Islet of Langerhans (tissue), 1 donor: ENCODE measurements at regions not wholly inside any gene's neighbourhood (a gene's known extent, or its start where the extent isn't known, plus 50 kb on each side); places are given as distances from the start of the nearest gene placed in this dataset.

Experiments used
- FAIRE-seq: peaks from one replicate; lab custom pipeline; 2011; peaks lifted over from hg19 to GRCh38; lab: Jason Lieb, UNC

DNA sequence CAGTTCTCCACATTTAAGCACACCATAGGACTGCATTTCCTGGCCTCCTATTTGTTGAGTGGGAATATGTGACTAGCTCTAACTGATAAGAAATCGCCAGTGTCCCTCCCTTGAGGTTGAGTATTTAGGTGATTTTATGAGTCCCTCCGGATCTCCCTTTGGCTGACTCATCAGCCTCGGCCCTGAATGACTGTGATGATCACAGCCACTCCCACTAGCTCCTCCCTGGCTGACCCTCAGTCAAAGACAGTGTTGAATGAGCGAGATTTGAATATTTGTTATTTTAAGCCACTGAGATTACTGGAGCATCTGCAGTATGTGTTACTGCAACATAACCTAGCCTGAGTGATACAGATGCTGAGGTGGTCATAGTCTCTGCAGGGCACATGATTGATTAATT lies 515.3 kb downstream of the EPHB1 start:
- FAIRE-seq = no peak

DNA sequence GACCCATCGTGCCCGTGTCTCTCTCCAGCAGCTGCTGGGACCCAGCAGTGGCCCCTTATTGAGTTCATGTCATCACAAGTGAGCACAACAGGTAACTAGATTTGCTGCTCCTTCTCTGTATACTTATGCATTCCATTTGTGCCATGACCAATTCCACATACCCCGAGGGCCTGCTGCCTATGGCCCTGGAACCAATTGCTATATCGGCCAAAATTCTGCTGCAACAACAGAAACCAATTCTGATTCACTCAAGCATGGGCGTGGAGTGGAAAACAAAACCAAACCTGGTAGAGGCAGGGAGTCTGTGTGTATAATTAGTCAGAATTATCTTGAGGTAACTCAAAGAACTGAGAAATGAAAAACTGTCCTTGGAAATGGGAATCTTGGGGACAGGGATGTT lies 516.6 kb downstream of the EPHB1 start:
- FAIRE-seq = no peak

- no peak for FAIRE-seq
These were observed 519.2 kb downstream of the EPHB1 start for GRCh38 chr3:135314237-135314636.

GRCh38 chr3:135324301-135324700 lies 529.2 kb downstream of the EPHB1 start:
- FAIRE-seq = no peak

DNA sequence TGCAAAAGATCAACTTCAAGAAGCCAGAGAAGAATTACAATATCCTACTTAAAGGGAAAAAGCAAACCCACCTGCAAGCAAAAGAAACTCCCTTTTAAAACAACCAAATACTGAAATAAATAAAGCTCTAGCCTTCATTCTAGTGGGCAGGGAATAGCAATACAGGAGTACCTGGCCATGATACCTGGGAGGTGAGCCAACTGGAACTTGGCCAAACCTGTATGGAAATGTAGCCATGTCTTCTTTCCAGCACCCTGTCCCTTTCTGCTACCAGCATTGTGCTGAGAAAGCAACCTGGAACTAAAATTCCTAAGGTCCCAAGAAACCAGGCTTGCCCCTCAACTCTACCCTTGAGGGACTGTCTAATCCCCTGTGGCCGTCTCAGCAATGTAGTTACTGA lies 530.0 kb downstream of the EPHB1 start:
- no peak for FAIRE-seq

DNA sequence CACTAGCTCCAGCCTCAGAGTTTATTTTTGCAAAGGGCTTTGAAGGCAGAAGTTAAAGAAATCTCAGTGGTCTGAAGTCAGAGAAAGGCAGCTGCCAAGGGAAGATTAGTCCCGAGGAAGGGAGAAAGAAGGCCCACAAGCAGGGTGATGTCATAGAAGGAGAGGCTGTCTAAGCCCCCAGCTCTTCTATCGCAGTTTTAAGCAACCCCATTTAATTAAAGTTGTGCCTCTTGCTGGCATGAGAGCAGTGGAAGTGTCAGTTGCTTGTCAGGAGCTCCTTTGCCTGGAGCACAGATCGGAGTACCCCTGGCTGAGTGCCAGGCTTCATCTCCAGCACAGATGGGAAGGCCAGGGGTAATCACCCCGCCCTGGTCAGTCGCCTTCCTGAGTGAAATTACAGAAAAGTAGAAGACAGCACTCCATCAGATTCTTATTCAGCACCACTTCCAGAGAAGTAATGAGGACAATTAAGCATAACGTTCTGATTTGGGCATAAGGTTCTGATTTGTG lies 530.7 kb downstream of the EPHB1 start:
- no peak for FAIRE-seq

GRCh38 chr3:135326851-135327250 lies 531.8 kb downstream of the EPHB1 start:
- FAIRE-seq = no peak

GRCh38 chr3:135328036-135328435 lies 533.0 kb downstream of the EPHB1 start:
- no peak for FAIRE-seq

DNA sequence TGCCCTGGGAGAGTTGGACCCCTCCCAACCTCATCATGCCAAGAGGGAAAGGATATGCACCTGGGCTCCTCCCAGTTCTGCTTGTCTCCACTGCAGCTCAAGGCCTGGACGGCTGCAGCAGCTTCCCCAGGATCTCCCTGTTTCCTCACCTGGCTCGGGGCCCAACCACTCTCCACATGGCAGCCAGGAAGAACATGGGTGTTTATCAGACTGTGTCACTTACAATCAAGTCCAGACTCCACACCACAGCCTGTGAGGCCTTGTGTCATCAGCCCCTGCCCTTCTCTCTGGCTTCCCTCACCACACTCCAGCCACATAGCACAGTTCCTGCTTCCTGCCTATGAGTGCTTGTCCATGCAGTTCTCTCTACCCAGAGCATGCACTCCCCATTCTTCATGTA lies 534.4 kb downstream of the EPHB1 start:
- no peak for FAIRE-seq

DNA sequence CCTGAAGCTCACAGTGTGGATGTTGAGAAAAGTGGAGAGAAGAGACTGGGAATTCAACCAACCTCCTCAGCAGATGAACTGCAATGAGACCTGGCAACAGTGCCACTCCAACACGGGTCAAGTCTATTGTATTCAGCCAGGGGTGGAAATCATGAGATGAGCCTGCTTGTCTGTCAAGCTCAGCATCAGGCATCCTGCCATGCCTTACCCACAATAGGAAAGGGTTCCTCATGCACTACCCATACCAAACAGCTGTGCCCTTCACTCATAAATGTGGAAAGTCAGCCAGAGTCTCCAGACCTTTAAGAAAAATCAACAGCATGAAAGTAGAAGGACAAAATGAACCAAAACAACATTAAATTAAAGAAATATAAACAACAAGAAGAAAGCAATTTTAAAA lies 542.1 kb downstream of the EPHB1 start:
- no peak for FAIRE-seq

- no peak for FAIRE-seq
These were observed 553.6 kb downstream of the EPHB1 start for GRCh38 chr3:135348690-135349089.

DNA sequence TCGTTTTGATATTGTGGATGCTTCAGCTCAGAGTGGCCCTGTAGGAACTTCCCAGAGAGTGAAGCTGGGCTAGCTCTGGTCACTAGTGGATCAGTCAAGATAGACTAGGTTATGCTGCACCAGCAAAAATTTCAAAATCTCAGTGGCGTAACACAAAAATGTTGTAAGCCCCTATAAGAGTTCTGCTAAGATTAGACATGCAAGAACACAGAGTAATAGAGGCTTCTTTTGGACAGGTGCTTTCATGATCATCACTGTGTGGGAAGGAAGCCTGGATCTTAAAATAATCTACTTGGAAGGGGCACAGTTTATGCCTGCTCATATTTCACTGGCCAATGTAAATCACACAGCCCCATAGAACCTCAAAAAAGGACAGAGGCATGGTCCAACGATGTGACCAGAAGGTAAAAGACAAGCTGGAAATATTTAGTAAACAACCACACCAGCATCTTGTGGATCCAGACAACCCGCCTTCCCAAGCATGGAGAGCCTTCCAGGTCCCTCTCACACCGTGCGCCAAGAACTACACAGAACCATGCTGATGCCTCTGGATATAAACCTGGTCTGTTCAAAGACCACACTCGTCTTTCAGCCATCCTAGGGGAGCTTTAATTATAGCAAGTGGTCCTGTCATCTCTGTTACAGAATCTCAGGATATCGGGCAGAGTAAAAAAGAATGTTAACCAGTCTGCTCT lies 554.3 kb downstream of the EPHB1 start:
- FAIRE-seq = no peak

DNA sequence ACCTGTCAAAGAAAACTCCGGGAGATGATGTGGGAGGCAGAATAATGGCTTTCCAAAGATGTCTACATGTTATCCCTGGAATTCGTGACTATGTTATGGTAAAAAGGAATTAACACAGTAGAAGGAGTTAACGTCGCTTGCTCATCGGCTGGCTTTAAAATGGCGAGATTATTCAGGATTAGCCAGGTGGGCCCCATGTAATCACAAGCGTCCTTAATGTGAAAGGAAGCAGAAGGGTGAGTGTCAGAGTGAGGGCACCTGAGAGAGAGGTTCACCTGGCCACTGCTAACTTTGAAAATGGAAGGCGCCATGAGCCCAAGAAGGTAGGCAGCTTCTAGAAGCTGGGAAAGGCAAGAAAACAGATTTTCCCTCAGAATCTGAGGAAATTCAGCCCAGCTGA lies 557.2 kb downstream of the EPHB1 start:
- FAIRE-seq = no peak

DNA sequence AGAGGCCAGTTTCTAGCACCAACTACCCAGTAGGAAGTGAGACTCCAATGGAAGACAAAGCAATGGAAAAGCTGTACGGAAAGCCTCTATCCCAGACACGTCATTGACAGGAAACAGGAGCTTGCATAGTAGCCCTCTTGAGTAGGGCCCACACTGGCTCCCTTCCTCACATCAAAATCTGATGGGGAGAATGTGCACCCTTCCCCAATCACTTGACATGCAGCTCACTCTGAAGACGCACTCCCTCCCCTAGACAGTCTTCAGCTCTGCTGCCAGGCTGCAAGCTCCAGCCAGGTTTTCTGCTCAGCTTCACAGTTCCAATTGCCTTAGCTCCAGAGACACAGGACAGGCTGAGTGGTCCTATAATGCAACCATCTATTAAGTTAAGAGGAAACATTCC lies 567.8 kb downstream of the EPHB1 start:
- FAIRE-seq = no peak

- no peak for FAIRE-seq
These were observed 569.6 kb downstream of the EPHB1 start for GRCh38 chr3:135364676-135365075.

DNA sequence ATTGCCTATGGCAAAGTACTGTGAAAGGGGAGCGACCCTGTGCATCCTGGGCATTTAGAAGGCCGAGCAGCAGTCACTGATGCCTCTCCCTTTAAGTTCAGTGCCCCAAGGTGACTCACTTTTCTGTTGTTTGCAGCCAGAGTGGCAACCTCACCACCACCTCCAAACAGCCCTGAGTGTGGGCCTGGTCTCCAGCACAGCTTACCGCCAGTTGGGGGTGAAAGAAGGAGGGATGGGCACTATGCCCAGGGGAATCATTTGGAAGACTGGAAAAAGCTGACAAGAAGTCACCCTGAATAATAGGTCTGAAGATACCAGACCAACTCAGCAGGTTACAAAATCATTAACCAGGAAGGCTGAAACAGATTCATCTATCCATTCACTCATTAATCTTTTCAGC lies 571.8 kb downstream of the EPHB1 start:
- no peak for FAIRE-seq

DNA sequence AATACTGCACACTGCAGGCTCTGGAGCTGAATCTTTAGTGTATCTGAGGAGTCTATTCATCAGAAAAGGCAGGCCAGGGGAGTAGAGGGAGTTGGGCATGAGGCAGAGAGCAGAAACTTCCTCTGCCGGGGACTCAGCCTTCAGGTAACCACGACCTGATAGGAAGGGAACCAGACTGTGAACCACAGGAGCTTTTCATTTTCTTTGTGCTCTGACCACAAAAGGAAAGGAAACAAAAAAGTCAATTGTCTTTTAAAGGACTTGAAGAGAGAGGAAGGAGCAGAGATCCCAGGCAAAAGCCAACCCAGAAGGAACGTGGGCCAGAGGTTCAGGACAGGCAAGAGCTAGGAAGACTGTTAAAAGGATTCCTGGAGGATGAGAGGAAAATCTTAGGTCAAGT lies 573.3 kb downstream of the EPHB1 start:
- FAIRE-seq = no peak

- no peak for FAIRE-seq
These were observed 573.7 kb downstream of the EPHB1 start for GRCh38 chr3:135368781-135369180.

GRCh38 chr3:135374571-135374970 lies 579.5 kb downstream of the EPHB1 start:
- no peak for FAIRE-seq

- no peak for FAIRE-seq
These were observed 583.3 kb upstream of the PPP2R3A start for GRCh38 chr3:135382188-135382587.

GRCh38 chr3:135382621-135383020 lies 582.9 kb upstream of the PPP2R3A start:
- FAIRE-seq = no peak

DNA sequence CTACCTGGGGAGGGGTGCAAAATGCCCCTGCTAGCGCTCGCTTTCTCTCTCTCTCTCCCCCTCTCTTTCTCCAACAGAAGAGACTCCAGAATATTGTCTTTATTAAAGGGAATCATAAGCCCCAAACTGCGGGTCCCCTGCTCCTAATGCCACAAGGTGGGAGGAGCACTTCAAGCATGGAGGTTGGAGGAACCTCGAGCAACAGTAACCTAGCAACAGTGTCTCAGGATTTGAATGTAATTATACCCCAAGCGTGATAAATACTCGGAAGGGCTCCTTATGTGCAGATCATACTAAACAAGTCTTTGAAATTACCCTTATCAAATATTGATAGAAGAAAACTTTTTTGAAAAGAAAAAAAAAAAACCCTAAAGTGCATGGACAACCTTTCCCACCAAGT lies 582.2 kb upstream of the PPP2R3A start:
- no peak for FAIRE-seq

DNA sequence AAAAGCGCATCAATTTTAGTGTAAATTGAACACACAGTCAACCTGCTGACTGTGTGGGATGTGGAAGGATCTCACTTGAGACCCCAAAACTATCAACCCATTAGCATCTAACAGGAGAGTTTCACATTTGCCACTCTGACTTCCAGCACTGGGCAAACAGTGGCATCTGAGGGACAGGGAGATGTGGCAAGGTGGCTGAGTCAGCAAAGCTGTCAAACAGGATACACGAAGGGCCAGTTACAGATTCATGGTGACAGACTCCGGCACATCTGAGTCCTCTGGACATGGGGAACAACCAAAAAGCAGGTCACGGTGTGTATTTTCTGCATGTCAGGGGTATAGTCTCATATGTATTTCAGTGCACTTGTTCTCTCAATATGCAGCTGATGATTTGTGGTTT lies 573.4 kb upstream of the PPP2R3A start:
- FAIRE-seq = no peak

- no peak for FAIRE-seq
These were observed 572.4 kb upstream of the PPP2R3A start for GRCh38 chr3:135393159-135393558.
